Skeletal muscle tissue (tissue), 3 donors: ENCODE measurements at regions not wholly inside any gene's neighbourhood (a gene's known extent, or its start where the extent isn't known, plus 50 kb on each side); places are given as distances from the start of the nearest gene placed in this dataset.
A peak's percentile ranks its signal among the peaks of the same experiment; 100 is the strongest.

Source experiments
- H3K27ac ChIP-seq: one replicate; pipeline ENCODE4 v1.7.0; 2013; ENCODE audit warnings: mild to moderate bottlenecking, low read depth, low read length, inconsistent platforms
- H3K27me3 ChIP-seq, 3 donors: one replicate each; pipeline ENCODE4 v1.7.0; 2013; ENCODE audit warnings: low read length in 3 of 3; ENCODE audit not compliant: control insufficient read depth in 3 of 3, insufficient read depth in 3 of 3
- H3K36me3 ChIP-seq, 3 donors: one replicate each; pipeline ENCODE4 v1.7.0; 2013; ENCODE audit warnings: low read length in 3 of 3; ENCODE audit not compliant: control insufficient read depth in 3 of 3, insufficient read depth in 3 of 3
- H3K4me1 ChIP-seq, 3 donors: one replicate each; pipeline ENCODE4 v1.7.0; 2013; ENCODE audit warnings: low read length in 3 of 3, mild to moderate bottlenecking in 3 of 3; ENCODE audit not compliant: control insufficient read depth in 3 of 3, insufficient read depth in 3 of 3
- H3K4me3 ChIP-seq, 3 donors: one replicate each; pipeline ENCODE4 v1.7.0; 2013; ENCODE audit warnings: low read length in 3 of 3
- H3K9ac ChIP-seq, 3 donors: one replicate each; pipeline ENCODE4 v1.7.0; 2013; ENCODE audit warnings: low read length in 3 of 3, mild to moderate bottlenecking in 3 of 3, moderate library complexity in 2 of 3, low read depth in 1 of 3
- H3K9me3 ChIP-seq, 3 donors: one replicate each; pipeline ENCODE4 v1.7.0; 2013; ENCODE audit warnings: low read length in 3 of 3; ENCODE audit not compliant: control insufficient read depth in 3 of 3
- donor health status: Osteomylitis.

DNA sequence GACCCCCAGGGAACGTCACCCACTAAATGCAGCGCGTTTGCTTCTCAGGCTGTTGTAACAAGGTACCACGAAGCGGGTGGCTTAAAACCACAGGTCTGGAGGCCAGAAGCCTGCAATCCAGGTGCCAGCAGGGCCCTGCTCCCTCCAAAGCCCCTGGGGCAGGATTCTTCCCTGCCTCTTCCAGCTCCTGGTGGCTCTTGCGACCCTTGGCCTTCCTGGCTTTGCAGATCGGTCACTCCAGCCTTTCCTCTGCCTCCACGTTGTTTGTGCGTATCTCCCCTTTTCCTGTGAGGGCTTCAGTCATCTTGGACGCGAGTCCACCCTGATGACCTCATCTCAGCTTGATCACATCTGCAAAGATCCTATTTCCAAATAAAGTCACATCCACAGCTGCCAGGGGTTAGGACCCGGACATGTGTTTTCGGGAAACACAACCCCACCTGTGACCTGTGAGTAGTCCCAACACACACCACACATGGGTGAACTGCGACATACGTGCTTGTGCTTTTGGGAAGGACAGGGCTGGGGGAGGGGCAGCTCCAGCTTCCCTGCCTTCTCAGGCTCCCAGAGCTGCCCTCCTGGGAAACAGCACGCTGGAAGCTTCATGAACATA, 114.5 kb upstream of the NCOR2 start:
- no peaks in the 10 kb centered on the region for H3K36me3 ChIP-seq
- H3K27me3 ChIP-seq = no peaks in the 10 kb centered on the region
- H3K9me3 ChIP-seq = no peaks in the 10 kb centered on the region
- H3K27ac ChIP-seq = peak overlapping the region; percentile 79
- peaks cover 58 to 63% (median 58%) of the 10 kb centered on the region in 3 donors for H3K4me1 ChIP-seq
- peak overlapping the region; percentile 63 to 70 (median 68) for H3K9ac ChIP-seq
- peak overlapping the region in 1 of 3 donors; percentile 23 for H3K4me3 ChIP-seq

DNA sequence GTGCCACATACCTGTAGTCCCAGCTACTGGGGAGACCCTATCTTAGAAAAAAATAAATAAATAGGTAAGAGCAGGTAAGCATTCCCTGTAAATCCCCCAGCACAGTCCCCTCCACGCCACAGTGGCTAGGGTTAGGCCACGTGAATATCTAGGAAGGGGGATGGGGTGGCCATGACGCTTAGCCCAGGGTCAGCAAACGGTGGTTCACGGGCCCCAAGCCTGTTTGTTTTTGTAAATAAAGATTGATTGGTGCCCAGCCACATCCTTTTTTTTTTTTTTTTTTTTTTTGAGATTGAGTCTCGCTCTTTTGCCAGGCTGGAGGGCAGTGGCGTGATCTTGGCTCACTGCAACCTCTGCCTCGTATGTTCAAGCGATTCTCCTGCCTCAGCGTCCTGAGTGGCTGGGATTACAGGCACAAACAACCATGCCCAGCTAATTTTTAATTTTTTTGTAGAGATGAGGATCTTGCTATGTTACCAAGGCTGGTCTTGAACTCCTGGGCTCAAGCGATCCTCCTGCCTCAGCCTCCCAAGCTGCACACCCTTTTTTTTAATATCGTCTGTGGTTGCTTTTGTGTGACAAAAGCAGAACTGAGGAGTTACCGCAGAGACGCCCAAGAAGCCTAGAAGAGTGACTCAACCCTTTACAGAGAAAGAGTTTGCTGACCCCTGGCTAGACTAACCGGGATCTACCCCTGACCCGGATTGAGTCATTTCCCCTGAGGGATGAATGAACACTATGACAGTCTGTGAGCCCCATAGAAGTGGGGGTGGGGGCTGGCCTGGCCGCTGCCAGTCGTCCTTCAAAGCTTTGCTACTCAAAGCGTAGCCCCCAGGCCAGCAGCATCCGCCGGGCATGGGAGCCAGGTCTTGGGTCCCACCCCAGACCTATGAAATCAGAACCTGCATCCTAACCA, 113.7 kb upstream of the NCOR2 start:
- Histone ChIP-seq H3K27me3 (no peaks in the 10 kb centered on the region), H3K36me3 (no peaks in the 10 kb centered on the region), H3K4me3 (peak overlapping the region in 1 of 3 donors; percentile 23), H3K9me3 (no peaks in the 10 kb centered on the region), H3K4me1 (peaks cover 61 to 67% (median 63%) of the 10 kb centered on the region in 3 donors), H3K27ac (peak overlapping the region; percentile 79), H3K9ac (peak overlapping the region; percentile 63 to 70 (median 68))

DNA sequence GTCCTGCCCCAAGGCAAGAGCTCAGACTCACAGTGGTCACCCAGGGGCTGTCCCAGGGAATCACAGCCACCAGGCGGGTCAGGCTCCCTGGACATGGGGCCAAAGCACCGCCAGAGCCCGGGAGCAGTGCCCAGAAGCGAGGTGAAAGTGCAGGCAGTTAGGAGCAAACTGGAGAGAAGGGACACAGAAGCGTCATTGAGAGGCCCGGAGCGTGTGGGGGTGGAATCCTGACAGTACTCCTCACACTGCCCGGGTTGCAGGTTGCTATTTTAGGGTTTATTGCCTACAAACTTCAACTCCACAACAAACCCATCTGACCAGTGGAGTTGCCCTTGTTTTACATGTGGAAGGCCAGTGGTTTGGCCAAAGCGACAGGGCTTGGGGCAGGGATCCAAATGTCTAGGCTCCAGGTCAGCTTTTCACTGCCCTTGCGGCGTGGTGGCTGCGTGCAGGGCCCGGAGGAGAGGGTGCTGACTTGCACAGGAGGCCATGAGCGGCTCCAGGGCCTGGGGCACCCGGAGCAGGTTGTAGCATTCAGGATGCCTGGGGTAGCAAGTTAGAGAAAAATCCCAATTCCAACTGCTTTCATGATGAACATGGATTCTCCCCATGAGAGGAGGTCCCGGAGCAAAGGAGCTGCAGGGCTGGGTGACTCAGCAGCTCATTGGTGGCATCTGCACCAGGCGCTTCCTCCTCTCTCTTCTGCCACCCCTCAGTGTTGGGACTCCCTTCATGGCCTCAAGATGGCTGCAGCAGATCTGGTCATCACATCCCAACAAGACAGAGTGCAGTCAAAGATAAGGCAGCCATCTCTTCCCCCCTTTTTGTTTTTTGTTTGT, 112.3 kb upstream of the NCOR2 start:
- Histone ChIP-seq H3K4me3 (peak overlapping the region in 2 of 3 donors; percentile 19 to 52), H3K9ac (peak overlapping the region; percentile 51 to 81 (median 70)), H3K9me3 (no peaks in the 10 kb centered on the region), H3K4me1 (peaks cover 54 to 61% (median 57%) of the 10 kb centered on the region in 3 donors), H3K27ac (peak overlapping the region; percentile 79), H3K27me3 (no peaks in the 10 kb centered on the region), H3K36me3 (no peaks in the 10 kb centered on the region)

DNA sequence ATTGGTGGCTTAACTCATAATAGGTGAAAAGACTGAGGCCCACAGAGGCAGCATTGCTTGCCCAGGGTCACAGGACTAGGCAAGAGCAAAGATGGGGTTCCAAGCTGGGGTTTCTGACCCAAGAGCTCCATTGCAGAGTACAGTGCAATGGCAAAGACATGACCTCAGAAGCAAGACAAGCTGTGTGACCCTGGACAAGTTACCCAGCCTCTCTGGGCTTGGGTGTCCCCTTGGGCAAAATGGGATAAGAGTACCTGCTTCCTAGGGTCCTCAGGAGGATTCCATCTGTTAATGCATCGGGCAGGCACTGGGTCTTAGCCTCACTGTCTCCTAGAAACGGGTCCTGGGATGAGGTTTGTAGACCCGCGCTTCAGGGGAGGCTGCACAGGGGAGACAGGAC, 111.6 kb upstream of the NCOR2 start:
- Histone ChIP-seq H3K9me3 (no peaks in the 10 kb centered on the region), H3K4me3 (peak overlapping the region in 2 of 3 donors; percentile 19 to 52), H3K36me3 (no peaks in the 10 kb centered on the region), H3K27ac (peak overlapping the region; percentile 79), H3K27me3 (no peaks in the 10 kb centered on the region), H3K9ac (peak overlapping the region; percentile 51 to 81 (median 70)), H3K4me1 (peaks cover 50 to 59% (median 55%) of the 10 kb centered on the region in 3 donors)

DNA sequence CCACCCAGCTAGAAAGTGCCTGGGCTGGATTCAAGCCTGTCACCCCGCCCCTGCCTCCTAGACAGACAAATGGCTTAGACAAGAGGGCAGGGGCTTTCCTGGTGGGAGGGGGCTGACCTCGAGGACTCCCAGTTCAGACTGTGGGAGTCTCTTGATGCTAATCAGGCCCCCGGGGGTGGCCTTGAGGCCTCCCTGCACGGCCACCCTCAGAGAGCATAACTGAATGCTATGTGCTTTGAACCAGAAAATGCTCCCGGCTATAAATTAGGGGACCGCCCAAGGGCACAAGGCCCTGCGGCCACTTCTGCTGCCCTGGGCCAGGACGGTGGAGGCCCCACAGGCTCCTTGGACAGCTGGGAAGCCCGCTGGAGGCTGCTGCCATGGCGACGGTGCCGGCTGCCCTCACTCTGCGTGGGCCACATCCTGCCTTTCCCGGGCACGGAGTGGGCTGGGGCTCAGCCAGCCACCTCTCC, 111.0 kb upstream of the NCOR2 start:
- no peak overlapping the region for H3K27ac ChIP-seq
- no peaks in the 10 kb centered on the region for H3K36me3 ChIP-seq
- peak overlapping the region in 1 of 3 donors; percentile 81 for H3K9ac ChIP-seq
- peaks cover 50 to 59% (median 55%) of the 10 kb centered on the region in 3 donors for H3K4me1 ChIP-seq
- H3K9me3 ChIP-seq = no peaks in the 10 kb centered on the region
- H3K27me3 ChIP-seq = no peaks in the 10 kb centered on the region
- H3K4me3 ChIP-seq = no peak overlapping the region

DNA sequence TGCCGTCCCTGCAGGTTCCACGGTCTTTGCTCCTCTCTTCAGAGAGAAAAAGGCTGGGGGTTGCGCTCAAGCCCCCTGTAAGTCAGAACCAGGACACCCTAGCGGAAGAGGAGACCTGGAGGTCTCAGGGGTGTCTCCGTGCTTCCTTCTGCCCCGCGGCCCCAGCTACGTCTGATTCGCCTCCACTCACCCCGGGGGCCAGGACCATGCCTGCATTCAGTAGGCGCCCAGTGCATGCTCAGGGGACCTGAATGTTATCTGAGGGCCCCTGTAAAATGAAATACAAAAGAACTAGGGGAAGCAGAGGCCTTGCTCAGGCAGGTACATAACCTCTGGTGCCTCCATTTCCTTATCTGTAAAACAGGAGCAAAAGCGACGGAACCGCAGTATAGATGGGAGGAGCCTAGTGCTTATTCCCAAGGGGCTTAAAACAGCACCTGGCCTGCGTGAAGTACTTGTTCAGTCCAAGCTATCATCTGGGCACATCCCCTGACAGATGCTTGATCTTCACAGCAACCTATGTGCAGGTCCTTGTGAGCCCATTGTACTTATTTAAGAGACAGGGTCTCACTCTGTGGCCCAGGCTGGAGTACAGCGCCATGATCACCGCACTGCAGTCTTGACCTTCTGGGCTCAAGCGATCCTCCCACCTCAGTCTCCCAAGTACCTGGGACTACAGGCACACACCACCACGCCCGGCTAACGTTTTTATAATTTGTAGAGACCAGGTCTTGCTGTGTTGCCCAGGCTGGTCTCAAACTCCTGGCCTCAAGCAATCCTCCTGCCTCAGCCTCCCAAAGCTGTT, 110.3 kb upstream of the NCOR2 start:
- Histone ChIP-seq H3K4me1 (peaks cover 44 to 55% (median 55%) of the 10 kb centered on the region in 3 donors), H3K9me3 (no peaks in the 10 kb centered on the region)

DNA sequence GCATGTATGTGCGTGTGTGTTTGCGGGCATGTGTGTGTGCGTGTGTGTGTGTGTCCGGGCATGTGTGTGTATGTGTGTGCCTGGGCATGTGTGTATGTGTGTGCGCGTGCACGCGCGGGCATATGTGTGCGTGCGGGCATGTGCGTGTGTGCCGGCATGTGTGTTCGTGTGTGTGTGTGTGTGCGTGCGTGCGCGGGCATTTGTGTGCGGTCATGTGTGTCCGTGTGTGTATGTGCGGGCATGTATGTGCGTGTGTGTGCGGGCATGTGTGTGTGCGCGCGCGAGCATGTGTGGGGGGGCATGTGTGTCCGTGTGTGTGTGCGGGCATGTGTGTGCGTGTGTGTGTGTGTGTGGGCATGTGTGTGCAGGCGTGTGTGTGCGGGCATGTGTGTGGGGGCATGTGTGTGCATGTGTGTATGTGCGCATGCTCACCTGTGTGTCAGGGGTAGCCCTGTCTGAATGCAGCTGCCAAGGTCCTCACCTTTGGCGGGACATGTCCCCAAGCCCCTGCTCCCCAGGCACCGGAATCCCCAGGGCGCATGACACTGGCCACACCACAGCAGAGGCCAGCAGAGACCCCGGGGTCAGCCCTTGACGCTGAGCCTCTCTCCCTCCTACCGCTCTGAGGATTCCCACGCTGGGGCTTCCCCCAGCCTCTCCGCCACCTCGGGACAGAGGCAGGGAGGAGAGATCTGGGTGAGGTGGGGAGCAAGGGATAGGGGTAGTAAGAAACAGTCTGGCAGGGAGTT, 109.5 kb upstream of the NCOR2 start:
- Histone ChIP-seq H3K27ac (no peak overlapping the region), H3K4me1 (peaks cover 35 to 48% (median 47%) of the 10 kb centered on the region in 3 donors), H3K27me3 (no peaks in the 10 kb centered on the region), H3K9ac (peak overlapping the region in 1 of 3 donors; percentile 78), H3K36me3 (no peaks in the 10 kb centered on the region), H3K4me3 (peak overlapping the region in 2 of 3 donors; percentile 44 to 52), H3K9me3 (no peaks in the 10 kb centered on the region)

More for the DNA sequence above, 110.3 kb upstream of the NCOR2 start:
- Histone ChIP-seq H3K4me3 (no peak overlapping the region), H3K9ac (no peak overlapping the region), H3K27me3 (no peaks in the 10 kb centered on the region), H3K27ac (no peak overlapping the region), H3K36me3 (no peaks in the 10 kb centered on the region)

DNA sequence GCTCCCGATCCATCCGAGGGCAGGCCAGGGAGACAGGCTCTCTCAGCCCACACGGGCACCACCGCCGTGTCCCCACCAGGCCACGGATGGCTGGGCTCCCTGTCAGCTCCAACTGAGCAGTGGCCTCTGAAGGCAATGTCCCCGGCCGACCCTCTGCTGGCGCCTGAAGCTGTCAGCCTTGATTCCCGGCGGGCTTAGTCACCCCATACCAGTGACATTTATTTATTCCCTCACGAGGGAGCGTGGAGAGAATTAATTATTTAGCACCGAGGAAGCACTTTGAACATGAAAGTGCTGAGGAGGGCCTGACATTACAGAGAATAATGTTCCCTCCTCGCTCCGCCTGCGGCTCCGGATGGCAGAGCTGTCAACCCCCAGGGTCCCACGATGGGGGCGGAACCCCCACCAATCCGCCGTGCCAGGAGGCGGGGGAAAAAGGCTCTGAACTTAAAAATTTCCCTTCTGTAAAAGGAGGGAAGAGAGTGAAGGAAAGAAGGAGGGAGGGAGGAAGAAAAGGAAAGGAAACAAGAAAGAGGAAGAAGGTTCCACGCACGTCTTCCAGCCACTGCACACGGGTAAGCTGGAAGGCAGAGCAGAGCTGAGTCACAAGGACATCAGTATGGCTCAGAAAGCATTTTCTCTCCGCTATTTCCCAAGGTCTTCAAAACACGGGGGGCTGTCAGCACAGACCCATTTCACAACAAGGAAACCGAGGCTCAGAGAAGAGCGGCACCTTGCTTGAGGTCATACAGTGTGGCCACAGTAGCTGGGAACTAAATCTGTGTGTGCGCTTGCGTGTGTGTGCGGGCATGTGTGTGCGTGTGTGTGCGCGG, 108.7 kb upstream of the NCOR2 start:
- Histone ChIP-seq H3K36me3 (no peaks in the 10 kb centered on the region), H3K27me3 (no peaks in the 10 kb centered on the region), H3K4me1 (peaks cover 27 to 42% (median 41%) of the 10 kb centered on the region in 3 donors), H3K27ac (peak overlapping the region; percentile 64), H3K9ac (peak overlapping the region; percentile 63 to 78 (median 70)), H3K9me3 (no peaks in the 10 kb centered on the region), H3K4me3 (peak overlapping the region; percentile 35 to 52 (median 44))
